Osteocyte (in vitro differentiated cells): ENCODE measurements at regions not wholly inside any gene's neighbourhood (a gene's known extent, or its start where the extent isn't known, plus 50 kb on each side); places are given as distances from the start of the nearest gene placed in this dataset.
"Not testable (repeated sequence)": the region's sequence is repeated elsewhere in the genome, so short reads cannot be mapped to it uniquely, and the experiment has no call there.

ENCODE experiments used
- DNase-seq: peaks from one replicate; pipeline ENCODE4 v3.0.0; 2021; ENCODE audit warnings: mixed read lengths; ENCODE audit not compliant: unreplicated experiment; ENCODE audit errors: extremely low spot score
- H3K27ac Mint-ChIP-seq: one replicate; pipeline ENCODE4 v1.8.0; 2021; ENCODE audit warnings: mild to moderate bottlenecking, mixed read lengths; ENCODE audit not compliant: unreplicated experiment
- H3K27me3 Mint-ChIP-seq: one replicate; pipeline ENCODE4 v1.8.0; 2021; ENCODE audit warnings: mixed read lengths; ENCODE audit not compliant: unreplicated experiment
- H3K36me3 Mint-ChIP-seq: one replicate; pipeline ENCODE4 v1.8.0; 2021; ENCODE audit warnings: mixed read lengths; ENCODE audit not compliant: unreplicated experiment
- H3K4me1 Mint-ChIP-seq: one replicate; pipeline ENCODE4 v1.8.0; 2021; ENCODE audit warnings: mixed read lengths; ENCODE audit not compliant: unreplicated experiment
- H3K4me3 Mint-ChIP-seq: one replicate; pipeline ENCODE4 v1.8.0; 2021; ENCODE audit warnings: mild to moderate bottlenecking, moderate library complexity, mixed read lengths; ENCODE audit not compliant: unreplicated experiment
- H3K9me3 Mint-ChIP-seq: one replicate; pipeline ENCODE4 v1.8.0; 2021; ENCODE audit warnings: mixed read lengths; ENCODE audit not compliant: unreplicated experiment
- TF ChIP-seq, protein P1 (sequence below): fragments of 200-600 bp; sonication (generic); IDR thresholded peaks from 2 replicates; pipeline ENCODE4 v1.5.0; 2021; ENCODE audit warnings: antibody characterized with exemption, mild to moderate bottlenecking, moderate library complexity

GRCh38 chr20:43827940-43828562, 86.6 kb upstream of the TOX2 start:
- H3K4me1 Mint-ChIP-seq: no peaks in the 10 kb centered on the region

GRCh38 chr20:43826943-43827342, 87.7 kb upstream of the TOX2 start:
- not testable (repeated sequence) for H3K36me3 Mint-ChIP-seq, H3K4me3 Mint-ChIP-seq, H3K27ac Mint-ChIP-seq, DNase-seq, H3K4me1 Mint-ChIP-seq, H3K9me3 Mint-ChIP-seq
- H3K27me3 Mint-ChIP-seq: peaks cover 13% of the 10 kb centered on the region

More at GRCh38 chr20:43827940-43828562, 86.6 kb upstream of the TOX2 start:
- Mint-ChIP-seq H3K36me3 (no peaks in the 10 kb centered on the region), H3K4me3 (no peak overlapping the region), H3K9me3 (no peaks in the 10 kb centered on the region), H3K27me3 (peaks cover 8% of the 10 kb centered on the region), H3K27ac (no peak overlapping the region)
- no peak for DNase-seq
- TF ChIP-seq, protein P1, sequence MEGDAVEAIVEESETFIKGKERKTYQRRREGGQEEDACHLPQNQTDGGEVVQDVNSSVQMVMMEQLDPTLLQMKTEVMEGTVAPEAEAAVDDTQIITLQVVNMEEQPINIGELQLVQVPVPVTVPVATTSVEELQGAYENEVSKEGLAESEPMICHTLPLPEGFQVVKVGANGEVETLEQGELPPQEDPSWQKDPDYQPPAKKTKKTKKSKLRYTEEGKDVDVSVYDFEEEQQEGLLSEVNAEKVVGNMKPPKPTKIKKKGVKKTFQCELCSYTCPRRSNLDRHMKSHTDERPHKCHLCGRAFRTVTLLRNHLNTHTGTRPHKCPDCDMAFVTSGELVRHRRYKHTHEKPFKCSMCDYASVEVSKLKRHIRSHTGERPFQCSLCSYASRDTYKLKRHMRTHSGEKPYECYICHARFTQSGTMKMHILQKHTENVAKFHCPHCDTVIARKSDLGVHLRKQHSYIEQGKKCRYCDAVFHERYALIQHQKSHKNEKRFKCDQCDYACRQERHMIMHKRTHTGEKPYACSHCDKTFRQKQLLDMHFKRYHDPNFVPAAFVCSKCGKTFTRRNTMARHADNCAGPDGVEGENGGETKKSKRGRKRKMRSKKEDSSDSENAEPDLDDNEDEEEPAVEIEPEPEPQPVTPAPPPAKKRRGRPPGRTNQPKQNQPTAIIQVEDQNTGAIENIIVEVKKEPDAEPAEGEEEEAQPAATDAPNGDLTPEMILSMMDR: no peak

DNA sequence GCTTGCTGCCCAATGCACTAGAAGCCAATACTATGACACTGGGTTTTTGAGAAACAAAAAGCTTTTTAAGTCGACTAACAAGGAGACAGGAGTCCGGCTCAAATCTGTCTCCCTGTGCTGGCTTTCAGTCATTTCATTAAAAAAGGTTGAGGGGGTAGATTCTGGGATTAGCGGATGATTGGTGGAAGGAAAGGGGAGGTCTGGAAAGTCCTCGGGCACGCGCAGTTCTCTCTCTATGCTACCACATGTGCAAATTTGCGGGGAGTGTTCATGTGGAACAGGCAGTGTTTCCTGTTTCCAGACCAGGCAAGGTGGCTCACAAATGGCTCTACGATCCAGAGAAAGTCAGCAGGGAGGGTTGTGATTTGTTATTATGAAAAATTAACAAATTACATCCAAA, 89.1 kb upstream of the TOX2 start:
- TF ChIP-seq, protein P1: no peak
- Mint-ChIP-seq H3K27me3 (peaks cover 15% of the 10 kb centered on the region), H3K27ac (no peak overlapping the region), H3K9me3 (no peaks in the 10 kb centered on the region), H3K4me1 (no peaks in the 10 kb centered on the region), H3K4me3 (no peak overlapping the region), H3K36me3 (no peaks in the 10 kb centered on the region)
- no peak for DNase-seq

DNA sequence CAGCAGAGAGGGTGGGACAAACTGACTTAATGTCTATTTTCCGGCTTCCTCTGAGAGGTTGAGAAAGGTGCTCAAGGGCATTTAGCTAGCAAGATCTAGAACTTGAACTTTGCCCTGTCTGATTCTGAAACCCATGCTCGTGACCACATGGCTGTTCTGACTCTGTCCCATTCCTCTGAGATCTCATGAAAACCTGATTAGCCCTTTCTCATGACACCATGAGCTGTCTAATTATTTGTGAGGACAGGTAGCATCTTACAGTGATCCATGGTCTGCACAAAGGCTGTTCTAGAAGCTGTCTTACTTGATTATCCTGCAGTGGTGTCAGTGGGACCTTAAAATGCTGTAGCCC, 89.6 kb upstream of the TOX2 start:
- DNase-seq: no peak
- peaks cover 15% of the 10 kb centered on the region for H3K27me3 Mint-ChIP-seq
- H3K4me1 Mint-ChIP-seq: no peaks in the 10 kb centered on the region
- TF ChIP-seq, protein P1: no peak
- H3K36me3 Mint-ChIP-seq: no peaks in the 10 kb centered on the region
- no peak overlapping the region for H3K27ac Mint-ChIP-seq
- no peak overlapping the region for H3K4me3 Mint-ChIP-seq
- no peaks in the 10 kb centered on the region for H3K9me3 Mint-ChIP-seq

DNA sequence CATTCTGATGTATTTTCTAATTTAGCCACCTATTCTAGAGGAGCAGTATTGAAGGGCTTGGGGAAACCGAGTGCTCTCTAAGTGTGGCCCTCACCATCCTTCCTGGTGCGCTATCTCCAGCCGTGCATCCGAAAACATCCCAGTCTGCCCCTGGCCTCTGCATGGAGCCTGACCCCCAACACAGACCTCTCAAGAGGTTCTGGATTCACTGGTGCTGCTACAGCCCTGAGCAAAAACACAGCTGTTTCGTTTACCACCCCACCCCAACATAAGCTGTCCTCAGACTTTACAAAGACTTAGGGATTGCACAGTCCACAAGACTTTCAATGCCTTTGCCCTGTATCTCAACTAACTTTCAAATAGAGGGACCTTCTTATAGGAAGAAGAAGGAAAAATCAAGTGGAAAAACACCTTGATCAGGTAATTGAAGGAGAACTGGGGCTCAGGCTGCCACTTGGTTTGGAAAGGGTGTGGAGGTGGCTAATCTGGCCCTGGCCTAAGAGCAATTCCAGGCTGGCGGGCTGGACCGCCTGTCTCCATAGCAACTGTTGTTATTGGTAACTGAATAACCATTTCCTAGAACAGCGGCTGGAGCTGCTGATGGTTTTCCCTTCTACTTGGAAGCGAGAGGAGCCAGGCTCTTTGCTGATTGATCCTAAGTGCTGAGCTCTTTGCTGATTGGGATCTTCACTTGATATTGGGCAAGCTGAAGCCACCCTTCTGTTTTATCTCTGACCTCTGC, 90.2 kb upstream of the TOX2 start:
- DNase-seq: no peak
- Mint-ChIP-seq H3K4me3 (no peak overlapping the region), H3K27me3 (peaks cover 15% of the 10 kb centered on the region), H3K36me3 (no peaks in the 10 kb centered on the region), H3K4me1 (no peaks in the 10 kb centered on the region), H3K9me3 (no peaks in the 10 kb centered on the region), H3K27ac (no peak overlapping the region)
- TF ChIP-seq, protein P1: no peak
